GM19043 (cell line): ENCODE measurements at regions not wholly inside any gene's neighbourhood (a gene's known extent, or its start where the extent isn't known, plus 50 kb on each side); places are given as distances from the start of the nearest gene placed in this dataset.
"Not testable (repeated sequence)": the region's sequence is repeated elsewhere in the genome, so short reads cannot be mapped to it uniquely, and the experiment has no call there.

Experiments
- ATAC-seq: cut with Tn5 transposase; IDR thresholded peaks from one replicate; pipeline ENCODE4 v1.9.1; 2021; ENCODE audit warnings: low read depth; ENCODE audit not compliant: unreplicated experiment

DNA sequence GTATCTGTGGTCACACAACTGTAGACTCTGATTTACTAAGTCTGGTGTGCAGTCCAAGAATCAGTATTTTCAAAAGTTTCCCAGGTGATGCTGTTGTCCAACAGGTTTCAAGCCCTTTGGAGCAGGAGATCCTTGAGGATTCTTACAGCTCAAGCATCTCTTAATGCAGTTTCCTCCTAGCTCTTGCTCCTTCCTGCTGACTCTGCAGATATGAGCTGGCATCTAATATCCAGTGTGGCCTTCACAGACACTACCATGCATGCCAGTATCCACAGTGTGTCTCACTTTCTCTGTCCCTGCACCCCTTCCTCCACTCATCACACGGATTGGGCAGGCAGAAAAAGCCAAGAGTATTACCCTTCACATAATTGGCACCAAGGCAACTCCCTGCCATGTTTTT is 182.2 kb upstream of the TNC start:
- ATAC-seq, result no peak

GRCh38 chr9:115300874-115301273 is 182.9 kb upstream of the TNC start:
- no peak for ATAC-seq

- no peak for ATAC-seq
These were observed 183.6 kb upstream of the TNC start for GRCh38 chr9:115301581-115301980.

DNA sequence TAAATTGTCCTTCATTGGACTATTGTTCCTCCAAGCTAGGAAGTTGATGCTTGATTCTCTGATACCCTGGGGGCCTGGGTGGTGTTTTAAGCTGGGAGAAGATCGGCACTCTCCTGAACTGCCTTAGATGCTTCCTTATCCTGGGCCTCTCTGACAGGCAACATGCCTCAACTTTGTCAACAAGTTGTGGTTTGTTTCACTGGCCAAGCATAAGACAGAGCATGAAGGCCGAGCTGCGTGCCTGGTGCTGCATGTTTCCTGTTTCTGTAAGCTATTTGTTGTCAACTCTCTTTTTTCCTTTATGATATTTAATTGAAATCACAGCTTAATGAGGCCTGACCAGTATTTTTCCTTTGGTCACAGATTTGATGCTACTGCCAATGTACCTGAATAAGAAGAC is 187.6 kb upstream of the TNC start:
- no peak for ATAC-seq

- no peak for ATAC-seq
These were observed 188.9 kb upstream of the TNC start for GRCh38 chr9:115306865-115307264.

GRCh38 chr9:115313545-115313944 is 195.6 kb upstream of the TNC start:
- no peak for ATAC-seq

- no peak for ATAC-seq
These were observed 208.5 kb upstream of the TNC start for GRCh38 chr9:115326461-115326860.

DNA sequence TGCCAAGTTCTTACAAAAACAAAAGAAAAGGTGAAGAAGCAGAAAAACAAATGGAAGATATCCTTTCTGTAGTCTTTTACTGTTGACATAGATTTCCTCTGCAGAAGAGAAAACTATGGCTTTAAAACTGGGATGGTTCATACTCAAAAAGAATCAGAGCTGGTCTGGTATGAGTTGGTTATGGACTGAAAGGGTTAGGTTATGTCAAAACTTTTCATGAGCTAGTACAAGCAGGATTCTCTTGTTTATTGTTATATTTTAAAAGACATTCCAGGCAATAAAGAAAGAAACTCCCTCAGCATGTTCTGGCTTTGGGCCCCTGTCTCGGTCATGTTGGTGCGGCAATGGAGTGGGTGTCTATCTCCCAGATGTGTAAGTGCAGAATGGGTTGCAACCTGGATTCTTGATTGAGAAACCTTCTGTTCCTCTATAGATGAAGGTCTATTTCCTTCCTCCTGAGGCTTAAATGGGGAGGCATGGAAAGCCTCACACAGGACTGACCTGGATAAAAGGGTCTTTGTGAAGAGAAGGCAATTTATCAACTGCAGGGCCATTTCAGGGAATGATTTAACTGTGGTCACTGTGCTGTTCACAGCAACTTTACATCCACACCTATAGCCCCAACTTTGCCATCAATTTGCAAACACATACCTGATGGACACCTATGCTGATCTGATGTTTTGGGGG is 209.6 kb upstream of the TNC start:
- no peak for ATAC-seq

- ATAC-seq, result no peak
These were observed 210.3 kb upstream of the TNC start for GRCh38 chr9:115328228-115328627.

DNA sequence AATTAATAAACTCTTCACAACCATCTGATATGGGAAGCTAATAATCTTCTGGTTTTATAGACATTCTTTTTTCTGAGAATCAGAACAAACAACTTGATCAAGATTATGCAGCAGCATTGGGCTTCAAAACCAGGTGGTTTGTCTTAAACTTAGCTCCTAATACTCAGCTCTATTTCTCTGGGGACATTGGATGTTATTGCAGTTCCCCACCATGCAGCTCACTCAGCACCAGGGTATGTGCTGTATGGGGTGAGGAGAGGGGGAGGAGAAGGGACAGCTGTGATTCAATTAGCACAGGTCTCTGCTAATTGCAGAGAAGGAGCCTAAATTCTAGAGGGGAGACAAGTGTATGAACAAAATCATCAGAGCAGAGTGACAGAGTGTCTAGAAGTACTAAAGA is 210.7 kb upstream of the TNC start:
- no peak for ATAC-seq

- ATAC-seq, result no peak
These were observed 215.5 kb upstream of the TNC start for GRCh38 chr9:115333277-115334070.

DNA sequence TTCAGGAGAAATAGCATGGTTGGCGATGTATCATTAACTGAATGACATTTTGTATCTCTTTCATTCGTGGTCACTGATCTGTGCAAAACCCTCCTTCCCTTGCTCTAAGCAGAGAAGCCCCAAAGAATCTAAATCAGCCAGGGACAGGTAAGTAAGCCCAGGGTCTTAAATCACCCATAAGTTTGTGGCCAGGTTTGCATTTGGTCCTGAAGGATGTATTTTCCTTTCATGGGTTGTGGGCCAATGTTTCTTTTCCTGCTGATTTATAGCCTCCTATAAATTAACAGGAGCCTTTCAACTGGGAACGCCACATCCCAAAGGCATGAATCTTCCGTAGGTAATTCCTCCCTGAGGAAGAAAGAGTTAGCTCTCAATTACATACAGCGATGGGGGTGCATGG is 217.5 kb upstream of the TNC start:
- ATAC-seq, result no peak

GRCh38 chr9:115340314-115340713 is 222.4 kb upstream of the TNC start:
- no peak for ATAC-seq

DNA sequence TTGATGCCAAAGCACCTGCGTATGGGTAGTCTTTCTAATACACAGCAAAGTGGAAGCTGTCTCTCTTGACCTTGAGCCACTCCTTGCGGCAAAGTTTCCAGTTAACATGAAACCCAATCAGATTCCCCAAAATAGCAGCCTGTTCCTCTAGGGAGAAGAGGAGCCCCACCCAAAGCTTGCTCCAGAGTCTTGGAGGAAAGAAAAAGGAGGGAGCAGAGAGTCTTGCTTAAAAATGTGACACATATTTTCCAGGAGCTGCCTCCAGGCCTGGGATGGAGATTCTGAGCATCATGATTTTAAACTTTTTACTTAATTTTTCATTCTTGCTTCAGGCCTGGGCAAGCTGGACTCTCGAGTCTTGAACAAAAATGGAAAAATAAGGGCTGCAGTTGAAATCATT is 223.5 kb upstream of the TNC start:
- no peak for ATAC-seq

- ATAC-seq, result not testable (repeated sequence)
These were observed 229.8 kb upstream of the TNC start for GRCh38 chr9:115347776-115348175.

GRCh38 chr9:115348936-115349335 is 231.0 kb upstream of the TNC start:
- ATAC-seq, result not testable (repeated sequence)

- no peak for ATAC-seq
These were observed 231.6 kb upstream of the TNC start for GRCh38 chr9:115349542-115349941.

GRCh38 chr9:115350548-115350947 is 232.6 kb upstream of the TNC start:
- no peak for ATAC-seq

- ATAC-seq, result no peak
These were observed 235.7 kb upstream of the TNC start for GRCh38 chr9:115353681-115354080.

DNA sequence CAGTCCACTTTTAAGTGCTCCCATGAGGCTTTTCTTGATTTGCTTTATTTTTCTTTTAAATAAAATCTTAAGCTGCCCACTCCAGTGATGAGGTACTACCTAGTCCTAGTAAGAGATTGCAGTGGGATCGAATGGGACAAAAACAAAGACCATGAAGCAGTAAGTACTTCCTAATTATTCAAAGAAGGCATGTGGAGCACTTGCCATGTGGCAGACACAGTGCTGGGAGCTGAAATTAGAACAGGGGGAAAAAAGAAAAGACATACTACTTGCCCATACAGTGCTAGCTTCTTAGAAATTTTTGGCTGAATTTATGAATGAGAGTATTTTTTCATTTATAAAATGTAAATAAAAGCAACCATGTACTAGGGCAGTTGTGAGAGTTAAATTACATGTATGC is 239.9 kb upstream of the TNC start:
- ATAC-seq, result no peak

- ATAC-seq, result no peak
These were observed 241.2 kb upstream of the TNC start for GRCh38 chr9:115359017-115359780.
